ENCODE measurements at regions not wholly inside any gene's neighbourhood (a gene's known extent, or its start where the extent isn't known, plus 50 kb on each side); places are given as distances from the start of the nearest gene placed in this dataset.

DNA sequence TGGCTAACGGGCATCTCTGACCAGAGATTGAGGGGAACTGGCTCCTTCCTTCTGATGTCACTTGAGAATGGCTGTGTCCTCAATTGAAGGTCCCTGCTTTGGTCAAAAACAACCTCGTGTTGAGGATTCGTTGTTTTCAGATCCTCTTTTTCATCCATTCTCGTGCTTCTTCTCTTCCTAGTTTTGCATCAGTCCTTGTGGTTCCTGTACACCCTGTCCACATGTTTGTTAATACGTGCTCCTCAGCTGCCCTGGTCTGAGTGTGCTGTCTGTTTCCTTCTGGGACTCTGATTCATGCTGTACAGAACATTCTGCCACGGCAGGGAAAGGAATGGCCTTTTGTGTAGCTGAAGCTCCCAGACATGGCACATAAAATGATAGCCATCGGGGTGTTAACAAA is 863.2 kb upstream of the GOT2 start:
- no peak overlapping the region for H3K4me3 ChIP-seq (ENCODE audit: low read length)
- DNase-seq (ENCODE audit: low read depth) = peak; percentile 31
- TF ChIP-seq, protein P1, sequence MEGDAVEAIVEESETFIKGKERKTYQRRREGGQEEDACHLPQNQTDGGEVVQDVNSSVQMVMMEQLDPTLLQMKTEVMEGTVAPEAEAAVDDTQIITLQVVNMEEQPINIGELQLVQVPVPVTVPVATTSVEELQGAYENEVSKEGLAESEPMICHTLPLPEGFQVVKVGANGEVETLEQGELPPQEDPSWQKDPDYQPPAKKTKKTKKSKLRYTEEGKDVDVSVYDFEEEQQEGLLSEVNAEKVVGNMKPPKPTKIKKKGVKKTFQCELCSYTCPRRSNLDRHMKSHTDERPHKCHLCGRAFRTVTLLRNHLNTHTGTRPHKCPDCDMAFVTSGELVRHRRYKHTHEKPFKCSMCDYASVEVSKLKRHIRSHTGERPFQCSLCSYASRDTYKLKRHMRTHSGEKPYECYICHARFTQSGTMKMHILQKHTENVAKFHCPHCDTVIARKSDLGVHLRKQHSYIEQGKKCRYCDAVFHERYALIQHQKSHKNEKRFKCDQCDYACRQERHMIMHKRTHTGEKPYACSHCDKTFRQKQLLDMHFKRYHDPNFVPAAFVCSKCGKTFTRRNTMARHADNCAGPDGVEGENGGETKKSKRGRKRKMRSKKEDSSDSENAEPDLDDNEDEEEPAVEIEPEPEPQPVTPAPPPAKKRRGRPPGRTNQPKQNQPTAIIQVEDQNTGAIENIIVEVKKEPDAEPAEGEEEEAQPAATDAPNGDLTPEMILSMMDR (conservative IDR thresholded peaks at IDR 0.05; ENCODE audit: low read length) = no peak

GRCh38 chr16:59596693-59597092 is 862.6 kb upstream of the GOT2 start:
- TF ChIP-seq, protein P1 (conservative IDR thresholded peaks at IDR 0.05; ENCODE audit: low read length) = no peak
- no peak overlapping the region for H3K4me3 ChIP-seq (ENCODE audit: low read length)
- no peak for DNase-seq (ENCODE audit: low read depth)

DNA sequence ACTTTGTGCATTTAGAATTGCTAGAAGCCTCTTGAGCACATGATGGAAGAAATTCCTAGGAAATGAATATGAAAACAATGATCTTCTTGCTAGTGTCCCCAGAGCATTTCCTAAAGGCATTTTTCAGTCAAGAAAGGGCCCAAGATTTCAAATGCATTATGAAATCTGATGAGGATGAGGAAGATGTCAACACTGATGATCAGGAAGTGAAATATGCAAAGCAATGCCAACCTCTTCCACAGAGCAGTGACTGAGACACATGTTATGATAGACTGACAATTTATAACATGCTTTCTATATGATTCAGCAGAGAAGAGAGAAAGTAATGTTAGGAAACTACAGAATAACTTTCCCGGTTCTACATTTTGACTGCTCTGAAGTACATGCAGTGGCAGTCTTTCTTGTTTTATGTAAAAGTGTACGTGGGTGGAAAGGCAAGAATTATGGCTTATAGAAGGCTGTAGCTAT is 859.1 kb upstream of the GOT2 start:
- peak; percentile 95 for DNase-seq (ENCODE audit: low read depth)
- no peak overlapping the region for H3K4me3 ChIP-seq (ENCODE audit: low read length)
- TF ChIP-seq, protein P1 (conservative IDR thresholded peaks at IDR 0.05; ENCODE audit: low read length) = no peak

- TF ChIP-seq, protein P1 (conservative IDR thresholded peaks at IDR 0.05; ENCODE audit: low read length) = peak; percentile 34
- no peak overlapping the region for H3K4me3 ChIP-seq (ENCODE audit: low read length)
- peak; percentile 53 for DNase-seq (ENCODE audit: low read depth)
Observed at GRCh38 chr16:59591480-59591879, 857.4 kb upstream of the GOT2 start.

- H3K4me3 ChIP-seq (ENCODE audit: low read length) = no peak overlapping the region
- TF ChIP-seq, protein P1 (conservative IDR thresholded peaks at IDR 0.05; ENCODE audit: low read length) = no peak
- DNase-seq (ENCODE audit: low read depth) = no peak
Observed at GRCh38 chr16:59590845-59591244, 856.7 kb upstream of the GOT2 start.

GRCh38 chr16:59586331-59586730 is 852.2 kb upstream of the GOT2 start:
- TF ChIP-seq, protein P1 (conservative IDR thresholded peaks at IDR 0.05; ENCODE audit: low read length) = no peak
- no peak overlapping the region for H3K4me3 ChIP-seq (ENCODE audit: low read length)
- no peak for DNase-seq (ENCODE audit: low read depth)

DNA sequence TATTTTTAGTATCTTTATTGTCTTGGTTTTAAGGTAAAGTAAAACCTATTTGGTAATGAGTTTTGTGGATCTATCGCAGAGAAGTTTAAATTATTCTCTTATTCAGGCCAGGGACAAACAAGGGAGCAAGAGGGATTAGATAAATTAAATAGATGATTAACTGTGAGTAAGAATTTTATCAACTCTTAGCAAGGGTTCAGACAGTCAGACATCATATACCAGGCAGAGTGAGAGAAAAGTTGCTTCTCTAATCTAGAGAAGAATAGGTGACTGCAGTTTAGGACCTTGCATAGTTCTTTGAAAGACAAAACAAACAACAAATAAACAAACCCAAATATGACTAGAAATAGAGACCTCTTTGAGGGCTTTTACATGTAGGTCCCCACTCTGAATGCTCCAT is 840.2 kb upstream of the GOT2 start:
- TF ChIP-seq, protein P1 (conservative IDR thresholded peaks at IDR 0.05; ENCODE audit: low read length) = no peak
- no peak overlapping the region for H3K4me3 ChIP-seq (ENCODE audit: low read length)
- no peak for DNase-seq (ENCODE audit: low read depth)

Measured in AG10803 (cell line).